Effector memory CD8-positive, alpha-beta T cell (primary cell): ENCODE measurements at regions not wholly inside any gene's neighbourhood (a gene's known extent, or its start where the extent isn't known, plus 50 kb on each side); places are given as distances from the start of the nearest gene placed in this dataset.
A peak's percentile ranks its signal among the peaks of the same experiment; 100 is the strongest.
"Not testable (repeated sequence)": the region's sequence is repeated elsewhere in the genome, so short reads cannot be mapped to it uniquely, and the experiment has no call there.

Experiments
- ATAC-seq: fragments of 150-1000 bp; cut with Tn5 transposase; replicated peaks from 2 replicates; pipeline ENCODE4 v1.10.0; 2021; ENCODE audit warnings: mild to moderate bottlenecking, moderate library complexity
- DNase-seq, 3 experiments: peaks; one replicate each; pipeline ENCODE4 v3.0.0; 2021
- H3K27ac Mint-ChIP-seq, 2 donors: one replicate each; pipeline ENCODE4 v1.8.0; 2022; ENCODE audit warnings: mild to moderate bottlenecking in 2 of 2, mixed read lengths in 2 of 2, moderate library complexity in 2 of 2
- H3K27me3 Mint-ChIP-seq, 2 donors: one replicate each; pipeline ENCODE4 v1.8.0; 2022; ENCODE audit warnings: mixed read lengths in 2 of 2
- H3K36me3 Mint-ChIP-seq: one replicate; pipeline ENCODE4 v1.8.0; 2022; ENCODE audit warnings: mild to moderate bottlenecking, moderate library complexity, mixed read lengths; ENCODE audit not compliant: insufficient read depth
- H3K4me1 Mint-ChIP-seq, 2 donors: one replicate each; pipeline ENCODE4 v1.8.0; 2022; ENCODE audit warnings: low read depth in 2 of 2, mixed read lengths in 2 of 2
- H3K4me3 Mint-ChIP-seq, 2 donors: one replicate each; pipeline ENCODE4 v1.8.0; 2022; ENCODE audit warnings: mild to moderate bottlenecking in 2 of 2, mixed read lengths in 2 of 2, moderate library complexity in 2 of 2
- H3K9me3 Mint-ChIP-seq, 2 donors: one replicate each; pipeline ENCODE4 v1.8.0; 2022; ENCODE audit warnings: mixed read lengths in 2 of 2

DNA sequence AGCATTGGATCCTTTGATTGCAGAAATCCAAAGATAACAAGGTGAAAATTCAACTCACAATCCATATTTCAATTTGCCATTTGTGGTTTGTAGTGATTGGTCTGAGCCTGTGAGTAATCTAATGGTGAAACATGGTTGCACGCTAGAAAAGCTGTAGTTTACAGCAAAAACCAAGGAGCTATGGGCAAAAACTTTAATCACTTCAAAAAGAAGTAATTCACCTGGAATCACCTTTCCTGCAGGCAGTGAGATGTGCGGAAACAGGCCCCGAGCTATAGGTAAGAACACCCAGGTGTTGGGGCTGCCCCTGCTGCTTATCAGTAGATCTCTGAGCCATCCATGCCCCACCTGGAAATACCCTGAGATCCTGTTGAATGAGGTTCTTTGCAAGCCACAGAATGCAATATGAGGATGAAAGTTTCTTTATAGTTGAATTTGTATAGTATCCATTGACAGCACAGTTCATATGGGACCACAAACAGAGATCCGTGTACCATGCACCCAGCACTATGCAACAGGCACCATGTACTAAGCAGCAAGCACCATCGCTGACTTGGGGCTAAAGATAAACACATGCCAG is 208.2 kb downstream of the SPP2 start:
- Mint-ChIP-seq H3K27ac (no peak overlapping the region), H3K9me3 (no peaks in the 10 kb centered on the region), H3K4me1 (peaks cover 5 to 18% of the 10 kb centered on the region in 2 donors), H3K4me3 (no peak overlapping the region), H3K36me3 (peaks cover 3% of the 10 kb centered on the region), H3K27me3 (no peaks in the 10 kb centered on the region)
- ATAC-seq (no peak), DNase-seq (no peak)

DNA sequence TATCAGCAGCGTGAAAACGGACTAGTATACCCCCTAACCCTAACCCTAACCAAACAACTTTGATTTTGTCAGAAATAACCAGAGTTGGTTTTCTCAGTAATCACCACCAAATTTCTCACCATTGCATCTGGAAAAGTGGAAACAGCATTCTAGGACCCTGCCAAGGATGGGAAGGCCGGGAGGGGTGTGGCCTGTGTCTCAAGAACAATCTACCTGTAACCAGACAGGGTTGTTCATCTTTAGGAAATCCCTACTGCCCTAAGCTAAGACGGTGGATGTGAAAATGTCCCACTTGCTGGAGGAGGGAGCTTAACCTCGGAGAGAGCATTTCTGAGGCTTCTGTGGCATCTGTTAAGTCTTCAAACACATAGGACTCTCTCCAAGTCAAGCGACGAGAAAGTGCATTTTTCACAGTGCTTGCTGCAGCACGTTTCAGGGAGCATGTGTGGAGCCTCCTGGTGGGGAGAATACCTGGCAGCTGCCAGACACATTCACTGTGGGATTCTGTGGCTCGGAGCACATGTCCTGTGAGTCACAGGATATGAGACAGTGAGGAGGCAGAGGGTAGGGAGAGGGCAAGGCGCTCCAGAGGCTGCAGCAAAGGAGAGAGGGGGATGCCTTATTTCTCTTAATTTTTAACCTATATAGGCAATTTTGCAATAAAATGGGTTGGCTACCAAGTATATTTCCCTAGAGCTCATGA is 207.5 kb downstream of the SPP2 start:
- Mint-ChIP-seq H3K9me3 (no peaks in the 10 kb centered on the region), H3K4me1 (peaks cover 5 to 18% of the 10 kb centered on the region in 2 donors), H3K4me3 (no peak overlapping the region), H3K27me3 (no peaks in the 10 kb centered on the region), H3K27ac (peak overlapping the region in 1 of 2 donors; percentile 21), H3K36me3 (peaks cover 3% of the 10 kb centered on the region)
- ATAC-seq (no peak), DNase-seq (no peak)

DNA sequence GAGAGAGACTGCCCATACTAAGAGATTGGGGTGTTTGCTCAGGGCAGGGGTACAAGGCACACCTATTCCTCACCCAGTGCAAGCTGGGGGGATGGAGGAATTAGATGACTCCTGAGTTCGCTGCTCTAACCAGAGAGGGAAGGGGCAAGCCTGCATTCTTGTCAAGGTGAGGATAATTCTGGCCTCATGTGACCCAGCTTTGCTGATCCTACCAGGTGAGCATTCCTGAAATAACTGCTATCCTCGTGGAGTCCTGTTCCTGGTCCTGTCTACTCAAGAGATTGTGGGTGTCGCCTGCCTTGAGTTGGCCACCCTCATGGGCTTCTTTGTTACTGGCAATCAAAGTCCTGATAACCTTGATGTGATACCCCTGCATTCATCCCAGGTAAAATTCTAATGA is 206.0 kb downstream of the SPP2 start:
- H3K4me3 Mint-ChIP-seq = no peak overlapping the region
- H3K36me3 Mint-ChIP-seq = peaks cover 3% of the 10 kb centered on the region
- H3K9me3 Mint-ChIP-seq = no peaks in the 10 kb centered on the region
- ATAC-seq (no peak), DNase-seq (no peak)
- peaks cover 10 to 18% of the 10 kb centered on the region in 2 donors for H3K4me1 Mint-ChIP-seq
- peaks cover 0 to 6% of the 10 kb centered on the region in 2 donors for H3K27me3 Mint-ChIP-seq
- peak overlapping the region in 1 of 2 donors; percentile 44 for H3K27ac Mint-ChIP-seq

DNA sequence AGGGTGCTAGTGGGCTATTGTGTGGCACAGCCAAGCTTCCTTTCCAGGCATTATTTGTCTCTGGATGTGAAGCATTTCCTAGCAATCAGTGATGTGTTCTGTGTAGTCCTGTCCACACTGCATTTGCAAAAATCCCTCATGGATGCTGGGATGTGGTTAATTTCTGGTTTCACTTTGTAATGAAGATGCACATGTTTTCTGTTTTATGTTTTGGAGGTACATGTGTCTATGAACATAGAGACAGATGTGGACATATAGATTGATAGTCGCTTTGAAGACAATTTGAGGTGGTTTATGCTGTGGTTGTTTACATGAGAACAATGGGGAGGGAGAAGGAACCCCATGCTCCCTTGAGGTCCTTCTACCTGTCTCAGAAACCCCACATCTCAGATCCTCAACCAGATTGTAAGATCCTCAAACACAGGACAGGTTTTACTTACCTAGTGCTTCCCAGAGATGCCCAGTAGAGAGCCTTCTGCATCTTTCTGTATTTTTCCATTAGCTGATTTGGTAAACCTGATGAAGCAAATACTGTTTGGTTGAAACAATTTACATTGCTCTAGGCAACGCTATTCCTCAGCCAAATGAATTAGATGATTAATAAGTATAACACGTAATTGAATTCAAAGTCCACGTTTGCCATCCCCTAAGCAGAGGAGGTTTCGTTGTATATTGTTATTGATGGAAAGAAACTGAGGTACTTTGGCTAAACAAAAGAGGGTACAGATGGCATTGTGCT is 204.4 kb downstream of the SPP2 start:
- Mint-ChIP-seq H3K4me3 (no peak overlapping the region), H3K36me3 (peaks cover 3% of the 10 kb centered on the region), H3K27ac (no peak overlapping the region), H3K4me1 (peaks cover 10 to 18% of the 10 kb centered on the region in 2 donors), H3K27me3 (peaks cover 0 to 6% of the 10 kb centered on the region in 2 donors), H3K9me3 (no peaks in the 10 kb centered on the region)
- DNase-seq (no peak), ATAC-seq (no peak)

DNA sequence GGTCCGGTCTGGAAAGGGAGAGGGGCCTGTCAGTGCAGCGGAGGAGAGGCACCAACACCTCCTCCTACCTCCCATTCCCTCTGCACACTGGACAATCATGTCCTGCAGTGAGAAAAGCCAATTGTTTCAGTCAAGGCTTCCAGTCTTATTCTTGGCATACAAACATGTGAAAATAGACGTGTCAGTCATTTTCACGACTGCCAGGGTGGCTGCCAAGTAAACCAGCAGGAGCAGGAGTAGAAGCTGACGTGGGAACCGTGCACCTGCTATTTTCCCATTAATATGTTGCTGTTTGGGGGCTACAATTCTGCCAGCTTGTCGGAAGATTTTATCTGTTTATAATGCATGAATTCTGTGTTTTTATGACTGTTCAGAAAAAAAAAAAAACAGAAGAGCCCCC is 202.3 kb downstream of the SPP2 start:
- DNase-seq = no peak
- H3K27me3 Mint-ChIP-seq = peaks cover 0 to 6% of the 10 kb centered on the region in 2 donors
- H3K4me3 Mint-ChIP-seq = no peak overlapping the region
- no peak for ATAC-seq
- no peaks in the 10 kb centered on the region for H3K36me3 Mint-ChIP-seq
- H3K9me3 Mint-ChIP-seq = no peaks in the 10 kb centered on the region
- H3K4me1 Mint-ChIP-seq = peaks cover 8 to 9% of the 10 kb centered on the region in 2 donors
- H3K27ac Mint-ChIP-seq = no peak overlapping the region

DNA sequence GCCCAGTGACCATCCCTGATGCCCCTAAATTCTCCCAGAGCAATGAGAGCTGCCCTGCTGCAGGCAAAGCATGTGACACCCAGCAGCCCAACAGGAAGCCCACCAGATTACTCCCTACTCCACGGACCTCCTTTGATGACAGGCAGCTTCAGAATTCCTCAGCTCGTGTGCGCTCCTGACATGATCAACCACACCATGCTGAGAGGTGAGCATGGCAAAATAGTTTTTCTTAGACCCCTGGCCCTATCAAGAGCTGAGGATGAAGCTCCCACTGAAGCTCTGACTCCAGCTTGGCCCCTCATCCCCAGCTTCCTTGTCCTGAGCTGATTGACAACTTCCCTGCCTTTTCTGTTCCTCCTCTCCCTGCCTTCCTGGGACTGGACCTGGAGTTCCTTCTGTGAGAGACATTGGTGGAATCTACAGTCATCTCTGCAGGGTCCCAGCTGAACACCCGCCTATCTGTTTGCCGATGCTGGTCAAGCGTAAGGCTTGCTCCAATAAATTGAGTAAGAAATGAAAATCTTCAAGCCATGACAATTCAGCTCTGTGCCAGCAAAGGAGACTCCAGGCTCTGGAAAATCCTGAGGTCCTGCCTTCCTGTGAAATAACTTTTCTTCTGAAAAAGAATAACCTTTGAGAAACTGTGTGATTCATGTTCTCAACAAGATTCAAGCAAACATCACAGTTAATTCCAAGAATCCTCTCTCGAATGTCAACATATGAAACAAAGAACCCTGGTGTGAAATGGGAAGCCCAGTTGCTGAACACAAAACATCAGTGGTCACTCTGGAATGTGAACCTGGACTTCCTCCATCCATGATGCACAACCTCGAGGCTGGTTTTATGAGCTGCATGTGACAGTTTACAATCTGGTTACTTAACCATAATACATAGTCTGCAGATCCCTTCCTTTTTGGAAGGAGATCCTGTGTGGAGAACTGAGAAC is 201.1 kb downstream of the SPP2 start:
- Mint-ChIP-seq H3K4me1 (peaks cover 7 to 8% of the 10 kb centered on the region in 2 donors), H3K4me3 (no peak overlapping the region)
- ATAC-seq = no peak

DNA sequence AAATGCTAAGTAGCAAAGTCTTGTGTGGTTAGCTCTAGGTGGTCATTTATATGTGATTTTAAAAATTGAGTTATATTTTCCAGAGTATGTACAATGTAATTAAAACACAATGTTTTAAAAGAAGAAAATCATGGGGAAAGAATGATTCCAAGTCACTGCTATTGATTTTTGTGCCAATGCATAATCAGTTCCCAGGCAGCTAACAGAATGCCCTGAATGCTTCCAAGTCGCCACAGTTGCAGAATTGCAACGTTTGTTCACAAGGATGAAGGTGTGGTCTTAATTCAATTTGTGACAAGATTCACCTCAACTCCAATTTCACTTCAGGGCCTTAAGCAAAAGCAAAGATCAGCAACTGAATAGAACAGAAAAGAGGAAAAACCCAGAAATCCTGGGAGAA is 200.4 kb downstream of the SPP2 start:
- Mint-ChIP-seq H3K4me1 (peaks cover 7 to 8% of the 10 kb centered on the region in 2 donors), H3K27ac (no peak overlapping the region), H3K36me3 (no peaks in the 10 kb centered on the region), H3K9me3 (no peaks in the 10 kb centered on the region), H3K27me3 (peaks cover 0 to 6% of the 10 kb centered on the region in 2 donors), H3K4me3 (no peak overlapping the region)
- DNase-seq (no peak), ATAC-seq (no peak)

More for the DNA sequence above, 201.1 kb downstream of the SPP2 start:
- Mint-ChIP-seq H3K9me3 (no peaks in the 10 kb centered on the region), H3K27me3 (peaks cover 0 to 6% of the 10 kb centered on the region in 2 donors), H3K36me3 (no peaks in the 10 kb centered on the region), H3K27ac (no peak overlapping the region)
- no peak for DNase-seq

DNA sequence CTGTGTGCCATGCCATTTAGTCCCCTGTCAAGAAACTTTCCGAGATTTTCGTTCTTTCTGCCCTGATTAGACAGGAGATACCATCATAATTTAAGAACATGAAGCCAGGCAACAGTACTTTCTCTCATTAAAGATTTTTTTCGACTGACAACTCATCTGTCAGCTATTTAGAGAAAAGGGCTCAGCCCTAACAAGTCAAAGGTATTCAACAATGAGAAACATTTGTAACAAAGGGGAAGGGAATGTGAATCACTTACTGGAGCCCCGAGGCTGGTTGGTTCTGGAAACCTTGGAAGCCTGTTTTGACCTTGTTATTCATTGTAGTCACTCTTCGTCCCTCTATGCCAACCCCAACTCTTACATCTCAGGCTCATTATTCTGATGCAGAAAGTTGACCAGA is 199.4 kb downstream of the SPP2 start:
- no peaks in the 10 kb centered on the region for H3K9me3 Mint-ChIP-seq
- H3K4me1 Mint-ChIP-seq = peaks cover 5 to 8% of the 10 kb centered on the region in 2 donors
- no peaks in the 10 kb centered on the region for H3K36me3 Mint-ChIP-seq
- H3K27me3 Mint-ChIP-seq = peaks cover 0 to 6% of the 10 kb centered on the region in 2 donors
- ATAC-seq (no peak), DNase-seq (no peak)
- no peak overlapping the region for H3K4me3 Mint-ChIP-seq
- H3K27ac Mint-ChIP-seq = no peak overlapping the region

DNA sequence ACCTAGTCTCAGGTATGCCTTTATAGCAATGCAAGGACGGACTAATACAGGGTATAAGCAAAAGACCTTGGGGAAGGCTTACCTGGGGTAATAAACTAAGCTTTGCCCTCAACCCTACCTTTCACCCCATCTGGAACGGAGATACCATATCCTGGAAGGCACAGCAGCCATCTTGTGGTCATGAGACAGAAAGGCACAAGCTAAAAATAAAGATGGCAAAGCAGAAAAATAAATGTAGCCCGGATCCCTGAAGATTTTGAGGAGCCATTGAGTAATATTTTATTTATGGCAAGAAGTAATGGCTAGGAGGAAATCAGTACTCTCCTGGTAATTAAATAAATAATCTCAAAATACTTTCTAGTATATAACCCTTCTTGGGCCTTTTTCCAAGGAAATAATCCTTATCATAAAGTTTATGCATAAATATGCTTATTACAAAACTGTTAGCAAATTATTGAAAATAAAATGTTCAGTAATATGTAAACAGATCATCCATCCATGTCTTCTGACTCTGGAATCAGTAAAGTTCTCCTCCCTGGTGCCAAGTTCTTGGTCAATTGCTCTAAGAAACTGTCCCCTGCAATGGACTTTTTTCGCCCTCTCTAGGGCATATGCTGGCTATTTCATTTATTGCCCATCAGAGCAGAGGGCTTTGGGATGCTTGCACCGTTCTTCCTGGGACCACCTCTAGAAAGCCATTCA is 198.7 kb downstream of the SPP2 start:
- no peak overlapping the region for H3K27ac Mint-ChIP-seq
- no peaks in the 10 kb centered on the region for H3K9me3 Mint-ChIP-seq
- H3K36me3 Mint-ChIP-seq = no peaks in the 10 kb centered on the region
- DNase-seq = no peak
- peaks cover 6 to 7% of the 10 kb centered on the region in 2 donors for H3K4me1 Mint-ChIP-seq
- no peak for ATAC-seq
- H3K4me3 Mint-ChIP-seq = no peak overlapping the region
- H3K27me3 Mint-ChIP-seq = peaks cover 0 to 6% of the 10 kb centered on the region in 2 donors

DNA sequence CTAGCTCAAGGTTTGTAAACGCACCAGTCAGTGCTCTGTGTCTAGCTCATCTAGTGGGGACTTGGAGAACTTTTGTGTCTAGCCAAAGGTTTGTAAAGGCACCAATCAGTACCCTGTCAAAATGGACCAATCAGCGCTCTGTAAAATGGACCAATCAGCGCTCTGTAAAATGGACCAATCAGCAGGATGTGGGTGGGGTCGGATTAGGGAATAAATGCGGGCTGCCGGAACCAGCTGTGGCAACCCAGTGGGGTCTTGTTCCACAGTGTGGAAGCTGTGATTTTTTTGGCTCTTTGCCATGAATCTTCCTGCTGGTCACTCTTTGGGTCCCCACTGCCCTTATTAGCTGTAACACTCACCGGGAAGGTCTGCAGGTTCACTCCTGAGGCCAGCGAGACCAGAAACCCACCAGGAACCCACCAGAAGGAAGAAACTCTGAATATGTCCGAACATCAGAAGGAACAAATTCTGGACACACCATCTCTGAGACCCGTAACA is 197.8 kb downstream of the SPP2 start:
- not testable (repeated sequence) for H3K27ac Mint-ChIP-seq, H3K4me3 Mint-ChIP-seq, H3K9me3 Mint-ChIP-seq, H3K27me3 Mint-ChIP-seq, H3K36me3 Mint-ChIP-seq, ATAC-seq, DNase-seq
- peaks cover 12 to 17% of the 10 kb centered on the region in 2 donors for H3K4me1 Mint-ChIP-seq

DNA sequence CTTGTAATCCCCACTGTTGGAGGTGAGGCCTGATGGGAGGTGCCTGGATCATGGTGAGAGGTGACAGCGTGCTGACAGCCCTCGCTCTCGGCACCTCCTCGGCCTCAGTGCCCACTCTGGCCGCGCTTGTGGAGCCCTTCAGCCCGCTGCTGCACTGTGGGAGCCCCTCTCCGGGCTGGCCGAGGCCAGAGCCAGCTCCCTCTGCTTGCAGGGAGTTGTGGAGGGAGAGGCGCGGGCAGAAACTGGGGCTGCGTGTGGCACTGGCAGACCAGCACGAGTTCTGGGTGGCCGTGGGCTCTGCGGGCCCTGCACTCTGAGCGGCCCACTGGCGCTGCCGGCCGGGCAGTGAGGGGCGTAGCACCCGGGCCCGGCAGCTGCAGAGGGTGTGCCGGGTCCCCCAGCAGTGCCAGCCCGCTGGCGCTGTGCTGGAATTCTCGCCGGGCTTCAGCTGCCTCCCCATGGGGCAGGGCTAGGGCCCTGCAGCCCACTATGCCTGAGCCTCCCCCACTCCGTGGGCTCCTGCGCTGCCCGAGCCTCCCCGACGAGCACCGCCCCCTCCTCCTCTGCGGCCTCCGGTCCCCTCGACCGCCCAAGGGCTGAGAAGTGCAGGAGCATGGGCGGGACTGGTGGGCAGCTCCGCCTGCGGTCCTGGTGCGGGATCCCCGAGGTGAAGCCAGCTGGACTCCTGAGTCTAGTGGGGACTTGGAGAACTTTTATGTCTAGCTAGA is 197.1 kb downstream of the SPP2 start:
- peaks cover 12 to 17% of the 10 kb centered on the region in 2 donors for H3K4me1 Mint-ChIP-seq
- H3K27me3 Mint-ChIP-seq = peaks cover 0 to 4% of the 10 kb centered on the region in 2 donors
- ATAC-seq (no peak), DNase-seq (no peak)
- no peaks in the 10 kb centered on the region for H3K36me3 Mint-ChIP-seq
- H3K27ac Mint-ChIP-seq = no peak overlapping the region
- H3K9me3 Mint-ChIP-seq = no peaks in the 10 kb centered on the region
- H3K4me3 Mint-ChIP-seq = no peak overlapping the region

DNA sequence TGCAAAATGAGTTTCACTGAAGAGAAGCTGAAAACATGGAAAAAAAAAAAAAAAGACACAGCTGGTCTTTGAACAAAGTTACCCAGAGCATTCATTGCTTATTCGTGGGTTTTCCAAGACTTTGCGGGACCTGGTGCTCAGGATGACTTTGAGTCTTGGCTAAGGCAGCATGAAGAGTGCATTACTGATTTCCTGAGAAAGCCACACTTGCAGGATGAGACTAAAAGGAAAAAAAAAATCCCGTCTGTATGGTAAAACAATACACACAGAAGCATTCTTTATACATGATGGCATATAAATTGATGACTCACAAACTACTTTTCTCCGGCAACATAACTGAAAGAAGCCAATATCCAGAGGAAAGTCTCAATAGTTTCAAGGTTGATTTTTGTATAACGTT is 195.4 kb downstream of the SPP2 start:
- DNase-seq (no peak), ATAC-seq (no peak)
- H3K4me3 Mint-ChIP-seq = no peak overlapping the region
- peaks cover 8 to 17% of the 10 kb centered on the region in 2 donors for H3K4me1 Mint-ChIP-seq
- no peak overlapping the region for H3K27ac Mint-ChIP-seq
- H3K9me3 Mint-ChIP-seq = no peaks in the 10 kb centered on the region
- H3K36me3 Mint-ChIP-seq = no peaks in the 10 kb centered on the region
- H3K27me3 Mint-ChIP-seq = no peaks in the 10 kb centered on the region
